Activated T-cell treated with anti-CD3 and anti-CD28 coated beads for 48 hours (primary cell): ENCODE measurements at regions not wholly inside any gene's neighbourhood (a gene's known extent, or its start where the extent isn't known, plus 50 kb on each side); places are given as distances from the start of the nearest gene placed in this dataset.
"Not testable (repeated sequence)": the region's sequence is repeated elsewhere in the genome, so short reads cannot be mapped to it uniquely, and the experiment has no call there.

Experiments used
- DNase-seq: peaks from one replicate; pipeline ENCODE4 v3.0.0-alpha.2; 2020; ENCODE audit warnings: low read depth

- no peak for DNase-seq
These were observed 161.5 kb upstream of the SALL1 start for GRCh38 chr16:51312363-51313150.

GRCh38 chr16:51310159-51310558 is 159.1 kb upstream of the SALL1 start:
- DNase-seq: no peak

GRCh38 chr16:51306886-51307595 is 156.0 kb upstream of the SALL1 start:
- no peak for DNase-seq

GRCh38 chr16:51306116-51306515 is 155.0 kb upstream of the SALL1 start:
- DNase-seq: no peak

GRCh38 chr16:51305337-51305736 is 154.3 kb upstream of the SALL1 start:
- DNase-seq: no peak

- DNase-seq: no peak
These were observed 151.0 kb upstream of the SALL1 start for GRCh38 chr16:51302042-51302441.

DNA sequence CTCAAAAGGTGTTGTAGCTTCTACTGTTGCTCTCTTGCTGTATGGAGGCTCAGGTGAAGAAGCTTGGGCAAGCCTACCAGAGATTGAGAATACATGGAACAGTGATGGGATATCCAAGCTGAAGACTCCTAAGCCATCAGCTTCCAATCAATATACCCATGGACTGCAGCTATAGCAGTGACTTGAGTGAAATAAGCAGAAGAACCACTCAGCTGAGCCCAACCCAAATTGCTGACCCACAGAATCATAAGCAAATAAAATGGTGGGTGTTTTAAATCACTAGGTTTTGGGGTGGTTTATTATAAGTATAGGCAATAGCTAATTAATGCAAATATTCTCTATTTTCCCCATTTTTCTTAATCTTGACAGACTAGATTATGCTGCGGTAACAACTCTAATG is 147.7 kb upstream of the SALL1 start:
- no peak for DNase-seq

GRCh38 chr16:51290442-51291285 is 139.6 kb upstream of the SALL1 start:
- DNase-seq: no peak

DNA sequence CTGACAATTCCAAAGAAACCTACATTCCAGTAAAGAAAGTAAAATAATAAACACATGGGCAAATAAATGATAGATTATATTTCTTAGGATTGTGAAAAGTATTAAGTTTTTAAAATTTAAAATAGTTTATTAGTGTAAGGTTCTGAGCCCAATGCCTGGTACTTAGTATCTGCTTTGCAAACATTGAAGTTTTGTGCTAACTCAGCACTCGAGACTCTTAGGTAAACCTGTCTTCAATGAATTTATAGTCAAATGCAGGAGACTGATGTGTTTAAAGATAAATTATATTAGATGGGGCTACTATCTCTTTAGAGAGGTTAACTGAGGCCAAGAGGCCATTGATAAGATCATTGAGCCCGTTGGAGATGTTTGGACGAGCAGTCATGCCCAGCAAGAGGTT is 138.3 kb upstream of the SALL1 start:
- no peak for DNase-seq

- DNase-seq: no peak
These were observed 136.2 kb upstream of the SALL1 start for GRCh38 chr16:51287121-51287755.

DNA sequence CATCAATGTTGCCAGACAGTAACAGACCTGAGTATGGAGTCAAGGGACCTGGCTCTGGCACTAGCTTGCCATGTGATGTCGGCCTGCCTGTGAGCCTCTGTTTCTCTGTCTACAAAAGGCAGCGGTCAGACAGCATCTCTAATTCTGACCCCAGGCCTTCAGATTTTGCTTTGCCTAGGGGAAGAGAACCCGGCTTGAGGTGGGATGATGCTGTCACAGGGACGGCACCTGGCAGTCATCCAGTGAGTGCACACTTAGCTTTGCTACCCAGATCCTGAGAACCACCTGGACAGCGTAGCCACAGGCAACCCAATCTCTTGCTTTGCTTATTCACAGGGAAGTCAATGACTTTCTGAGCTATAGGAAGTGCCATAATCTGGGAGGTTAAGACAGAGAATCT is 135.2 kb upstream of the SALL1 start:
- no peak for DNase-seq

DNA sequence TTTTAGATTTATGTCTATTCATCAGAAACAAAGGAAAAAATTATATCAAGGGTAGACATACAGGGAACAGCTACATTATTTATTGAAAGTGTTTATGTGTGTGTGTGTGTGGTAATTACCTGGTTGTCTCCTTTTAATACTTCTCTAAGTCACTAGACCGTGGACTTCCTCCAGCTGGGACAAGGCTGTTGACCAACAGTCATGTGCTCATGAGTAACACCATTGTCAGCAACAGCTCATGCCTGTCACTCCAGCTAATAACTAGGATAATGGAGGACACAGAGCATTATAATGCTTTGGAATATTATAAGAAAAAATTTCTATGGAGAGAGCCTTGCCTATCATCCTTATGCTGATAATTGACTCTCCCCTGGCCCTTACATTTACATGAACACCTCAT is 125.3 kb upstream of the SALL1 start:
- DNase-seq: no peak

DNA sequence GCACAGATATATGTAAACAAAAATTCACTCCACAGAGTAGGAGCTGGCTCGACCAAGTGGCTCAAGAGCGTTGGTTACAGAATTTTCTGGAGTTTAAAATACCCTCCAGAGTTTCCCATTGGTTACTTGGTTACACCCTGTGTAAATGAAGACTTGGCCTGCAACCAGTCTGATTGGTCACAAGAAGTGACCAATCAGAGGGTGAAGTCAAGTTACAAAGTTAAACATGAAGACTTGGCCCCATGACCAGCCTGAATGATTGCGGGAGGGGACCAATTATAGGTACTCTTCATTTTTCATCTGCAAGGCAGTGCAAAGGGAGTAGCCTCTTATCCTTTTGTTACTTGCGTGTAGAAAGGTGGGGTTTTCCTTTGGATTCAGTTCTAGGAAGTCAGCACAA is 121.3 kb upstream of the SALL1 start:
- no peak for DNase-seq

- no peak for DNase-seq
These were observed 120.2 kb upstream of the SALL1 start for GRCh38 chr16:51271156-51271701.

DNA sequence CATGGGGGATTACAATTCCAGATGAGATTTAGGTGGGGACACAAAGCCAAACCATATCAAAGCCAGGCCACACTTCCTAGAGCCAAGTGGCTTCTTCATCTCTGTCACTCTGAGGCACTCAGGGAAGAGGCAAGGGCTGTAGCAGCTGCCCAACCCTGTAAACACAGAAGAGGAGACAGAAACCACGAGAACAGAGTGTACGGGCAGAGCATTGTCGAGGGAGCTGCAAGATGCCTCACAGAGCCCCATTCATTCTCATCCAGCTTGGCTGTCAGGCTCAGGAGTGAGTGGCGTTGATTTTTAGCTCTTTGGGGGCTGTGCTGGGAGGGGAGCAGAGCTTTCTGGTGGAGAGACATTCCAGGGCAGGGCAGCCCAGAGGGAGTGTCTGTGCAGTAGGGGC is 117.2 kb upstream of the SALL1 start:
- DNase-seq: no peak

- no peak for DNase-seq
These were observed 116.6 kb upstream of the SALL1 start for GRCh38 chr16:51267681-51268080.

GRCh38 chr16:51262428-51262827 is 111.4 kb upstream of the SALL1 start:
- DNase-seq: no peak

DNA sequence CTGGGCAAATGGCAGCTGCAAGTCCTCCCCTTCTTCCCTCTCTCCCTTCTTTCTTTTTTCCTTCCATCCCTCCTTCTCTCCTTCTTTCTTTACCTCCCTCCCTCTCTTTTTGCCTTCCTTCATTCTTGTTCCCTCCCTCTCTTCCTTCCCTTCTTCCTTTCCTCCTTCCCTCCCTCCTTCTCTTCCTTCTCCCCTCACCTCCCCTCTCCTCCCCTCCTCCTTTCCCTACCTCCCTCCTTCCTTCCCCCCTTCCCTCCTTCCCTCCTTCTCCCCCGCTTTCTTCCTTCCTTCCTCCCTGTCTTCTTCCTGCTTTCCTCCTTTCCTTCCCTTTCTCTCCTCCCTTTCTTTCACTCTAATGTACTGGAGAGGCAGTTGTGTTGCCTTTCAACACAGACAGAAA is 110.8 kb upstream of the SALL1 start:
- no peak for DNase-seq

DNA sequence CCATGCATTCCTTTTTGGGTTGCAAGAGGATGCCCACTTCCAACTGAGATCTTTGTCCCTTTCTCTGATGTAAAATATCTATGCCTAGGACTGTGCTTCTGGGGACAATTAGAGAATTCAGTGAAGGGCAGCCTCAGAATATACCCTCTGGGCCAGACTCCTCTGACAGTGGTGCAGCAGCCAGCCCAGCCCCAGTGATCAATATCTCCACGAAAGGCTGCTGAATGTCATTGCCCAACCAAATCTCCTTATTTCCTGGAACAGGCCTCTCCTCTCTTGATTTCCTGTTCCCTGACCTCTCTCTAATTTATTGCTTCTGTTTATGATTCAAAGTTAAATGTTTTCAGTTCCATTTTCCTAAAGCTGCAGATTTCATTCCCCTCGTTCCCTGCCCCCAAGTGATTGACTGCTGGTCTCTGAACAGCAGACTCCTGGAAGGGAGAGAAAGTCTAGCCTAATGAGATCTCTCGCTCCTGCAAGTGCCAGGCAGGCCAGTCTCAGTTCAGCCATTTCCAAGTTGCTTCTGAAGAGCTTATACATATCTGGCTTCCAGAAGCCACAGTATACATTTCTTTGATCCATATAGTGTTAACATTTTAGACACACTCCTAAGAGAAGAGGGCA is 104.4 kb upstream of the SALL1 start:
- DNase-seq: no peak

- DNase-seq: not testable (repeated sequence)
These were observed 103.3 kb upstream of the SALL1 start for GRCh38 chr16:51254390-51254789.

DNA sequence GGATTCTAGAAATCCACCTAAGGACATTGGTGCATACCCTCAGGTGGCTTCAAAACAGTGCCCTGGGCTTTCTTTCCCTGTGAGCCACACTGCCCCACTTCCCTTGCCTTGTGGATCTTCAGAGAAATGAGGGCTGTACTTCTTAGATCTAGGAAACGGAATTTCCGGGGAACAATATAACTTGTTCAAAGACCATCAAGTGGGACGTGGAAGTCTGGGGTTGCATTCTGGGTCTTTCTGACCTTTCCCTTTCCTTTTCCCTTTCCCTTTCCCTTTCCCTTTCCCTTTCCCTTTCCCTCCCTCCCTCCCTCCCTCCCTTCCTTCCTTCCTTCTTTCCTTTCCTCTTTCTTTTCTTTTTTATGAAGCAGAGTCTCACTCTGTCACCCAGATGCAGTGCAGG is 97.1 kb upstream of the SALL1 start:
- DNase-seq: no peak

DNA sequence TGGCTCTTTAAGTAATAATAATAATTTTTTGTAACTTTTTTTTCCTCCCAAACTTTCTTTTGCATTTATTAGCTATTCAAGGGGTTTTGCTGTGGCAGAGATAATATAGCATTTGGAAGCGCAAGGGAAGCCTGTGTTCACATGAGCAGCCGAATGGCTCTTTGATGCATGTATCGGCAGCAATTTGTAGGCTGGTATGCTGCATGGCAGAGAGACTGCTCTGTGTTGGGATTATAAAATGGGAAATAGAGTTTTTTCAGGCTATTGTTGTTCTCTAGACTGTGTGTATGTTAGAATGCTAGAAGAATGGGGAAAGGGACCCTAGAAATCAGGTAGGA is 94.6 kb upstream of the SALL1 start:
- DNase-seq: no peak
